Erythroblast (primary cell): ENCODE measurements at regions not wholly inside any gene's neighbourhood (a gene's known extent, or its start where the extent isn't known, plus 50 kb on each side); places are given as distances from the start of the nearest gene placed in this dataset.

Experiments used
- GATA1 ChIP-seq: IDR thresholded peaks from 2 replicates; pipeline ENCODE4 v1.6.1; 2011; ENCODE audit warnings: low read depth, mild to moderate bottlenecking, control low read depth, low read length, moderate library complexity
- POLR2A ChIP-seq: IDR thresholded peaks from 2 replicates; pipeline ENCODE4 v1.6.1; 2011; ENCODE audit warnings: mild to moderate bottlenecking, low read length

DNA sequence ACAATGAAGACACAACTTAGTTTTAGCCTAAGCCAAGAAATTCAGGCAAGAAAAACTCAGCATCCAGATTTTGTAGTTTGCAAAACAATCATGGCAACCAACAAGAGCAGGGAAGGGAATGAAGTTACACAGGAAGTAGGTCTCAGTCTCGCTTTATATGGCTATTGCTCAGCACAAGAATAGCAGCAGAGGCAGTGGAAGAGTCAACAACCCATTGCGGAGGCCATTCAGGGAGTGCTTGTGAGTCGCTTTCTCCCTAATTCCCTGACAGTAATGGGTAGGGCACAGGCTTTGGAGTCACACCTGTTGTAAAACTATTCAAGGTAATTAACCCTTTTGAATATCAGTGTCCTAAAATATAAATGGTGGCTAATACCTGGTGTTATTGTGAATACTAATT, 238.5 kb downstream of the HDGFL1 start:
- TF ChIP-seq POLR2A (no peak), GATA1 (no peak)
